H1 (cell line): ENCODE measurements at regions not wholly inside any gene's neighbourhood (a gene's known extent, or its start where the extent isn't known, plus 50 kb on each side); places are given as distances from the start of the nearest gene placed in this dataset.

Source experiments
- CTCF ChIA-PET: fragments of 300-600 bp; sonication (Branson Sonifier 250); formaldehyde crosslinking; loops from one replicate; lab custom pipeline; 2021; ENCODE audit not compliant: partially characterized antibody; lab: Charles Lee
- POLR2A ChIA-PET: fragments of 300-600 bp; sonication (Branson Sonifier 250); formaldehyde crosslinking; loops from one replicate; lab custom pipeline; 2021; ENCODE audit warnings: inconsistent platforms; ENCODE audit not compliant: partially characterized antibody; lab: Charles Lee
- DNase-seq, 2 experiments: peaks; one replicate each; pipeline versions ENCODE4 v3.0.0 to v3.0.0-alpha.2; 2010 to 2022; ENCODE audit warnings: low spot score in 2 of 2, low read depth in 1 of 2, mixed read lengths in 1 of 2
- FAIRE-seq: peaks from 2 replicates; lab custom pipeline; 2011; peaks lifted over from hg19 to GRCh38; lab: Jason Lieb, UNC
- H2AFZ ChIP-seq: 2 replicates; pipeline ENCODE4 v1.8.1; 2012; ENCODE audit warnings: low read length, inconsistent platforms
- H2AK5ac ChIP-seq: 2 replicates; pipeline ENCODE4 v1.6.1; 2013; ENCODE audit warnings: low read depth, low read length
- H2BK120ac ChIP-seq: replicated peaks from 2 replicates; pipeline ENCODE3; 2013; ENCODE audit warnings: low read depth, low read length, inconsistent platforms
- H2BK12ac ChIP-seq: 2 replicates; pipeline ENCODE4 v1.6.1; 2013; ENCODE audit warnings: low read depth, low read length
- H2BK15ac ChIP-seq: 2 replicates; pipeline ENCODE4 v1.6.1; 2013; ENCODE audit warnings: low read length
- H2BK20ac ChIP-seq: 2 replicates; pipeline ENCODE4 v1.6.1; 2013; ENCODE audit warnings: low read length
- H2BK5ac ChIP-seq: 2 replicates; pipeline ENCODE4 v1.6.1; 2013; ENCODE audit warnings: low read depth, low read length
- H3K14ac ChIP-seq: 2 replicates; pipeline ENCODE4 v1.6.1; 2013; ENCODE audit warnings: inconsistent platforms; ENCODE audit not compliant: insufficient read length
- H3K18ac ChIP-seq: 2 replicates; pipeline ENCODE4 v1.6.1; 2013; ENCODE audit warnings: low read length; ENCODE audit errors: extremely low read depth
- H3K23ac ChIP-seq: 2 replicates; pipeline ENCODE4 v1.6.1; 2013; ENCODE audit warnings: inconsistent platforms; ENCODE audit not compliant: insufficient read length
- H3K23me2 ChIP-seq: 2 replicates; pipeline ENCODE4 v1.6.1; 2013; ENCODE audit warnings: low read depth, low read length
- H3K27ac ChIP-seq: 2 replicates; pipeline ENCODE4 v1.6.1; 2011; ENCODE audit warnings: low read depth, low read length, inconsistent platforms
- H3K27me3 ChIP-seq, 4 experiments: replicated peaks in 1 of 4; 1 replicate in 1 of 4; 2 replicates in 3 of 4; pipeline versions ENCODE4 v1.6.1 to v1.8.1; 2011 to 2013; ENCODE audit warnings: low read length in 3 of 4, mild to moderate bottlenecking in 3 of 4, inconsistent platforms in 2 of 4, mixed read lengths in 2 of 4, moderate library complexity in 1 of 4; ENCODE audit not compliant: control insufficient read depth in 3 of 4, insufficient read depth in 3 of 4; ENCODE audit errors: extremely low read depth in 1 of 4
- H3K36me3 ChIP-seq, 4 experiments: 2 replicates each; pipeline versions ENCODE4 v1.6.1 to v1.8.1; 2011 to 2013; ENCODE audit warnings: mild to moderate bottlenecking in 4 of 4, low read length in 3 of 4, moderate library complexity in 2 of 4, control low read depth in 1 of 4, inconsistent platforms in 1 of 4; ENCODE audit not compliant: insufficient read depth in 4 of 4, control insufficient read depth in 2 of 4
- H3K4ac ChIP-seq: replicated peaks from 2 replicates; pipeline ENCODE3; 2013; ENCODE audit warnings: low read length, low read depth, mixed read lengths, inconsistent platforms; ENCODE audit not compliant: insufficient read length
- H3K4me1 ChIP-seq, 4 experiments: replicated peaks in 1 of 4; 1 replicate in 1 of 4; 2 replicates in 3 of 4; pipeline versions ENCODE4 v1.6.1 to v1.8.1; 2011 to 2013; ENCODE audit warnings: low read length in 3 of 4, inconsistent platforms in 2 of 4, mixed read lengths in 1 of 4; ENCODE audit not compliant: insufficient read depth in 4 of 4, control insufficient read depth in 3 of 4
- H3K4me2 ChIP-seq, 2 experiments: 2 replicates each; pipeline versions ENCODE4 v1.6.1 to v1.8.1; 2011 to 2013; ENCODE audit warnings: low read depth in 2 of 2, low read length in 2 of 2, control low read depth in 1 of 2, inconsistent platforms in 1 of 2, mild to moderate bottlenecking in 1 of 2; ENCODE audit not compliant: insufficient read depth in 1 of 2
- H3K4me3 ChIP-seq, 4 experiments: fragments of 200-600, 300-600 bp in 1 of 4; sonication (generic), shearing (Covaris generic), sonication (Bioruptor Twin) in 1 of 4; 2 replicates each; pipeline versions ENCODE4 v1.5.1 to v1.8.1; 2011 to 2016; ENCODE audit warnings: low read length in 4 of 4, low read depth in 3 of 4, control low read depth in 2 of 4, inconsistent platforms in 2 of 4, mild to moderate bottlenecking in 2 of 4, mixed read lengths in 1 of 4, moderate library complexity in 1 of 4; ENCODE audit not compliant: insufficient read depth in 2 of 4; ENCODE audit errors: extremely low read depth in 1 of 4
- H3K56ac ChIP-seq: replicated peaks from 2 replicates; pipeline ENCODE3; 2013; ENCODE audit warnings: low read depth, mild to moderate bottlenecking, mixed read lengths, low read length, inconsistent platforms; ENCODE audit not compliant: insufficient read length
- H3K79me1 ChIP-seq: 2 replicates; pipeline ENCODE4 v1.6.1; 2013; ENCODE audit warnings: low read depth, low read length, control low read depth
- H3K79me2 ChIP-seq, 2 experiments: 2 replicates each; pipeline versions ENCODE4 v1.6.1 to v1.8.1; 2012 to 2013; ENCODE audit warnings: low read length in 2 of 2, mild to moderate bottlenecking in 2 of 2, inconsistent platforms in 1 of 2; ENCODE audit not compliant: insufficient read depth in 2 of 2, control insufficient read depth in 1 of 2
- H3K9ac ChIP-seq, 4 experiments: replicated peaks in 1 of 4; 1 replicate in 1 of 4; 2 replicates in 3 of 4; pipeline versions ENCODE4 v1.6.1 to v1.8.1; 2011 to 2013; ENCODE audit warnings: low read depth in 3 of 4, low read length in 3 of 4, control low read depth in 2 of 4, mild to moderate bottlenecking in 2 of 4, moderate library complexity in 2 of 4, inconsistent platforms in 1 of 4; ENCODE audit errors: extremely low read depth in 1 of 4
- H3K9me3 ChIP-seq, 2 experiments: 2 replicates each; pipeline versions ENCODE4 v1.6.1 to v1.8.1; 2012 to 2013; ENCODE audit warnings: mild to moderate bottlenecking in 2 of 2, moderate library complexity in 2 of 2, control low read depth in 1 of 2, inconsistent platforms in 1 of 2, low read depth in 1 of 2, low read length in 1 of 2, mixed read lengths in 1 of 2; ENCODE audit not compliant: insufficient read depth in 2 of 2
- H4K20me1 ChIP-seq, 2 experiments: replicated peaks in 1 of 2; 2 replicates each; pipeline versions ENCODE3 to v1.8.1; 2011 to 2013; ENCODE audit warnings: inconsistent platforms in 2 of 2, low read length in 2 of 2, mild to moderate bottlenecking in 1 of 2; ENCODE audit not compliant: insufficient read depth in 2 of 2, control insufficient read depth in 1 of 2
- H4K5ac ChIP-seq: 2 replicates; pipeline ENCODE4 v1.6.1; 2013; ENCODE audit warnings: low read length, low read depth, mixed read lengths, inconsistent platforms; ENCODE audit not compliant: insufficient read length
- H4K8ac ChIP-seq: 2 replicates; pipeline ENCODE4 v1.8.0; 2013; ENCODE audit warnings: mild to moderate bottlenecking, moderate library complexity, low read length, inconsistent platforms; ENCODE audit not compliant: insufficient read depth; ENCODE audit errors: extremely low read depth
- H4K91ac ChIP-seq: replicated peaks from 2 replicates; pipeline ENCODE3; 2013; ENCODE audit warnings: low read length, mixed read lengths, inconsistent platforms; ENCODE audit not compliant: insufficient read length
- BACH1 ChIP-seq: IDR thresholded peaks from 2 replicates; pipeline ENCODE4 v1.6.1; 2012; ENCODE audit warnings: low read length, improper control_type of control experiment
- EP300 ChIP-seq, 2 experiments: IDR thresholded peaks; 1 replicate in 1 of 2; 2 replicates in 1 of 2; pipeline ENCODE4 v1.6.1; 2011 to 2012; ENCODE audit warnings: low read depth in 2 of 2, low read length in 2 of 2, mild to moderate bottlenecking in 2 of 2, borderline replicate concordance in 1 of 2, inconsistent platforms in 1 of 2, moderate library complexity in 1 of 2
- MAFK ChIP-seq: IDR thresholded peaks from 2 replicates; pipeline ENCODE4 v1.6.1; 2012; ENCODE audit warnings: low read depth, mild to moderate bottlenecking, improper control_type of control experiment, low read length
- POLR2AphosphoS5 ChIP-seq: IDR thresholded peaks from 2 replicates; pipeline ENCODE4 v1.6.1; 2011; ENCODE audit warnings: low read depth, low read length
- RNF2 ChIP-seq: fragments of 200-900, 300-1000 bp; sonication (generic); IDR thresholded peaks from 2 replicates; pipeline ENCODE4 v1.7.1; 2016; ENCODE audit warnings: borderline replicate concordance, low read depth, mild to moderate bottlenecking, antibody characterized with exemption, low read length; ENCODE audit not compliant: poor library complexity, severe bottlenecking; ENCODE audit errors: missing control alignments
- SUZ12 ChIP-seq: fragments of 200-600 bp; sonication (generic); IDR thresholded peaks from 2 replicates; pipeline ENCODE4 v1.6.1; 2012; ENCODE audit warnings: mild to moderate bottlenecking, inconsistent platforms, low read length, moderate library complexity, mixed read lengths
- YY1 ChIP-seq: IDR thresholded peaks from 2 replicates; pipeline ENCODE4 v1.6.1; 2011; ENCODE audit warnings: low read depth, mild to moderate bottlenecking, low read length
- WGBS, 2 experiments: shearing (Covaris generic) in 1 of 2; methylation state at CpG; one replicate each; pipeline versions ENCODE4 v1.1.6 to v1.1.7; 2013 to 2015; ENCODE audit warnings: low lambda C conversion rate in 2 of 2, mixed read lengths in 2 of 2, inconsistent platforms in 1 of 2, low coverage in 1 of 2, missing lambda C conversion rate in 1 of 2; ENCODE audit not compliant: insufficient replicate concordance in 2 of 2, insufficient coverage in 1 of 2, insufficient read length in 1 of 2; ENCODE audit errors: extremely low coverage in 1 of 2, missing lambda C conversion rate in 1 of 2; 5-methylcytosine and 5-hydroxymethylcytosine counted together

DNA sequence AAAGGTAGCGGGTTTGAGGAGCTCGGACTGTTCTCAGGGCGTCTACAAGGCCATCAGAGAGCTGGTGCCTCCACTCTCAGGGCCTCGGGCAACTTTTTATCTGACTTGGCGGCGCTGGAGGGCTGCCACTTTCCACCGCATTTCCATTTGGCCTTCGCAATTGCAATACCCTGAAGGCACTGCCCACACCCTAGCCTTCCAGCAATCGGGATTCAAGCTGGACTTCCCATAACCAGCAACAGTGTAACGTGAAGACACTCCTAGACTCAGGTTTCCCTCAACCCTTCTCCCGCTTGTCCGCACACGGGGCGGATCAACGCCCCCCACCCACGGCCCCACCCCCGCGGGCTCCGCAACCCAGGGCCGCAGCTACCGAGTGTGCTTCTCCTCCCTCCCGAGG is 50.2 kb upstream of the BCOR start:
- Histone ChIP-seq H4K8ac (no peak overlapping the region), H2BK5ac (no peak overlapping the region), H3K23ac (no peak overlapping the region), H2AK5ac (no peak overlapping the region), H3K4me2 (peak overlapping the region; percentile 64 to 81), H3K27me3 (peaks cover 8 to 56% (median 45%) of the 10 kb centered on the region in 4 experiments), H2BK120ac (no peak overlapping the region), H2BK12ac (0 out of 2 replicates have a peak overlapping the region, but pooled peaks have one; percentile 13), H3K4me1 (peaks cover 8 to 34% (median 23%) of the 10 kb centered on the region in 4 experiments), H2BK15ac (no peak overlapping the region), H3K79me1 (no peaks in the 10 kb centered on the region), H4K20me1 (peaks cover 0 to 5% of the 10 kb centered on the region in 2 experiments), H3K14ac (no peak overlapping the region), H4K91ac (no peak overlapping the region), H3K18ac (0 out of 2 replicates have a peak overlapping the region, but pooled peaks have one; percentile 60), H3K9me3 (no peaks in the 10 kb centered on the region), H3K79me2 (peaks cover 0 to 9% of the 10 kb centered on the region in 2 experiments; a peak in 1 of 4 replicates), H3K23me2 (peaks cover 14% of the 10 kb centered on the region; the same call in 1 of the 2 replicates), H4K5ac (no peak overlapping the region), H2AFZ (no peak overlapping the region), H3K27ac (no peak overlapping the region), H3K36me3 (no peaks in the 10 kb centered on the region), H3K4me3 (peak overlapping the region in 2 of 4 experiments; percentile 5 to 70; a peak in 5 of 8 replicates), H3K9ac (no peak overlapping the region), H3K4ac (no peak overlapping the region), H3K56ac (no peak overlapping the region), H2BK20ac (no peak overlapping the region)
- 5% methylated on average over 4 of the region's 22 CpGs; no CpG with 5 or more reads in 1 of the 2 experiments for WGBS, 2 experiments
- FAIRE-seq (no peak), DNase-seq (no peak)
- ChIA-PET POLR2A (interaction anchor here (1.0 to 20.0 kb wide), 9 partner anchors 9 to 140 kb away, joined by 3 to 509 read pairs (median 4); partner anchors contain the start of gene BCOR), CTCF (interaction anchor here (0.6 kb wide), 1 partner anchor 344 kb away, joined by 3 read pairs; no protein-coding TSS in a partner anchor)
- TF ChIP-seq EP300 (IDR thresholded peaks at IDR 0.05; ENCODE audit: borderline replicate concordance in 1 of 2, low read depth in 2 of 2, low read length in 2 of 2) (no peak), SUZ12 (0 out of 2 replicates have a peak, but pooled peaks have one; percentile 25), RNF2 (no peak), BACH1 (no peak), MAFK (no peak), POLR2AphosphoS5 (no peak), YY1 (no peak)
